DMS 273 (cell line): ENCODE measurements at regions not wholly inside any gene's neighbourhood (a gene's known extent, or its start where the extent isn't known, plus 50 kb on each side); places are given as distances from the start of the nearest gene placed in this dataset.

Experiments used
- DNase-seq: peaks from one replicate; lab custom pipeline; 2025; ENCODE audit not compliant: unreplicated experiment; lab: John Stamatoyannopoulos, UW

DNA sequence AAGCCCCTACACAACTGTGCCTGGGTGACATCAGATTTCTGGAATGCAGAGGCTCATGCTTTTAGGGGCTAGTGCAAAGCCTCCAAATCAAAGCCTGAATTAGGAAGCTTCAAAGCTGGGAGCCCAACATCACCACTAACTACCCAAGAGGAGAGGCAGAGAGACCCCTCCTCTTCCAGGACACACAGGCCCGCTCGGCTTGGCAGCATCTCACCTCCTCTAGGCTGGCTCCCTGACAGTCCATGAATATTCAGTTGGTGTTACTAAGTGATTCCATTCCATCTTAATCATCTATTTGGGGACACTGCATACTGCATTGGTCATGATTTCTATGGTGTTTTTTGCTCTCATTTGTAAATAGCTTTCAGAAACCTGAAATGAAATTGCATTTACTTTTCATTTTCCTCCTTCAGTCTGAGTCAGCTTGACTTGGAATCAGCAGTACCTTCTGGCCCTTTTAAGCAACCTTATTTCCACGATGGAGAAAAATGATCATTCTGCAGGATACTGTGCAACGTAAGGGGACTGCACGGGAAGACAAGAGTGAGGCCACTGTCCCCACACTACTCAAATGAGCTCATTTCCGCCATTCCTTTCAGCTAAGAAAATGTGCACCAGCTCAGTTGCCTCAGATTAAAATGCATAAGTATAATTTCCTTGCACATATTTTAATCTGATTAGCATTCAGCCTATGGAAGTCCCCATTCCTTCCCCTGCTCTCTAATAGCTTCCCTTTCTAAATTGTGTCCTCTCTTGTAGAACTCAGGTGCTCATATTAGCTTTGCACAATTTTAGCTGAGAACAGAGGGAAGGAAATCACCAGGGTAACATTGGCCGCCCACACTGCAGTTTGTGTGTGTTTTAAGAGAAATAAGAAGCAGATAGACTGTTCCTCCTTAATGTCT is 219.9 kb downstream of the RFC3 start:
- DNase-seq, result no peak

GRCh38 chr13:34038541-34039068 is 220.7 kb downstream of the RFC3 start:
- no peak for DNase-seq

DNA sequence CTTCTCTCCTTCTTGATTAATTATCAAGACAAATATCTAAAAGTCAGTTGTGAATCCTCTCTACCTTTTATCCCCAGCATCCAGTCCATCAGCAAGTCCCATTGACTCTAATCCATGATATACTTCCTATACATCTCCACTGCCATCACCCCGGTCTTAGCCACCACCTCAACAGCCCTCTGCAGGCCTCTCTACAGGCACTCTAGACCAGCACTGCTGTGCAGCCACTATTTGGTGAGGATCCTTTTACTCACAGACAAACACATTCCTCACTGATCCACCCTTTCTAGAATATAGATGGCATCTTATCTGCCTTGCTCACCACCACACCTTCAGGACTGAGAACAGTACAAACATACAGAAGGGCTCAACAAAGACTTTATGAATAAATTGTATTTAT is 221.7 kb downstream of the RFC3 start:
- no peak for DNase-seq

GRCh38 chr13:34040863-34041262 is 222.9 kb downstream of the RFC3 start:
- no peak for DNase-seq

DNA sequence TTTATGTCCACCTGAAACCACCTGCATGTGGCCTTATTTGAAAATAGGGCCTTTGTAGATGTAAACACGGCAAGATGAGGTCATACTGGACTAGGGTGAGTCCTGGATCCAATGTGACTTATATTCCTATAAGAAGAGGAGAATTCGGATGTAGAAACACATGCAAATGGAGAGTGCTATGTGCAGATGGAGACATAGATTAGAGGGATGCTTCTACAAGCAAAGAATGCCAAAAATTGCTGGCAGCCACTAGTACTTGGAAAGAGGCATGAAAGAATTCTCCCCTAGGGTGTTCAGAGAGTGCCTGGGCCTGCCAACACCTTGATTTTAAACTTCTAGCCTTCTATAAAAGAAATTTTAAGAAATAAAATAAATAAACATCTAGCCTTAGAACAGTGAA is 226.1 kb downstream of the RFC3 start:
- DNase-seq, result no peak

DNA sequence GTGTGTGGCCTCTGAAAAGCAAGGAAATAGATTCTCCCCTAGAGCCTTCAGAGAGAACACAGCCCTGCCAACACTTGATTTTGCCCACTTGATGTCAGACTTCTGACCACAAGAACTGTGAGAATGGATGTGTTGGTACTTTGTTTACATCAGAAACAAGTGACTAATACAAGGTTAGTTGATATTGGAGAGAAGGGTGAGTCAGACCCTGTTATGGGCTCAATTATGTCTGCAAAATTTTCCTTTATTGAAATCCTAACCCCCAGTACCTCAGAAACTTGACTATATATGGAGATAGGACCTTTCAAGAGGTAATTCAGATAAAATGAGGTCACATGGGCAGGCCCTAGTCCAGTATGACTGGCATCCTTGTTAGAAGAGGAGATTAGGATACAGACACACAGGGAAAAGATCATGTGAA is 226.7 kb downstream of the RFC3 start:
- no peak for DNase-seq

GRCh38 chr13:34046457-34046856 is 228.5 kb downstream of the RFC3 start:
- no peak for DNase-seq

- DNase-seq, result no peak
These were observed 230.7 kb downstream of the RFC3 start for GRCh38 chr13:34048652-34049051.

GRCh38 chr13:34056733-34057258 is 238.8 kb downstream of the RFC3 start:
- DNase-seq, result no peak

DNA sequence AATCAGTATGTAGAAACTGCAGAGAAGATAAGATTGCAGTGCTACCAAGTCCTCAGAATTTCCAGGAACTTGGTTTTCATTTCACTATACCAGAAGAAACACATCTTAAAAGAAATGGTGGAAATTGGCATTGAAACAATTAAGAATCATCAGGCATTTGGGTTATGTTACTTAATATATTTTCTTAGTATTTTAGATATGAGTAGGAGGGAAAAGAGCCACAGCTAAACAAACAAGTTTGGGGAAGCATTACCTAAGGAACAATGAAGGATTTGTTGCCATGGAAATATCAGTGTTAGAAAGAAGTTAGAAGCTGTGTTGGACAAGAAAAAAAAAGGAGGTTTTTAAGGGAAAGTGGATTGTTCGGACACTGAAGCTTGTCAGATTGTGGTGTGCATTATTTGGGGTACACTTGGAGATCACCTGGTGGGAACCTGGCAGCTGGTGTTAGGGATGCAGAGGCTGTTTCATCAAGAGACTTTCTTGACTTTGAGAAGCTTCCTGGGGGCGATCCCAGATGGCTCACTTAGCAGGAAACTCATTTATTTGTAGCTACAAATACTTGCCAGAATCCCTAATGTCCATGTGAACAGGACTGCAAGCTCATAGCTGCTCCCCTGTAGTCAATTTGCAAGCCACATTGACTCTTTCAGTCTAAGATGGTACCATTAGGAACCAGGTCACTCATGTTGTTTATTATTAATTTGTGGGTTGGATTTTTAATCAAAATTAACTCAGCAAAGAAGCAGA is 246.7 kb downstream of the RFC3 start:
- no peak for DNase-seq

DNA sequence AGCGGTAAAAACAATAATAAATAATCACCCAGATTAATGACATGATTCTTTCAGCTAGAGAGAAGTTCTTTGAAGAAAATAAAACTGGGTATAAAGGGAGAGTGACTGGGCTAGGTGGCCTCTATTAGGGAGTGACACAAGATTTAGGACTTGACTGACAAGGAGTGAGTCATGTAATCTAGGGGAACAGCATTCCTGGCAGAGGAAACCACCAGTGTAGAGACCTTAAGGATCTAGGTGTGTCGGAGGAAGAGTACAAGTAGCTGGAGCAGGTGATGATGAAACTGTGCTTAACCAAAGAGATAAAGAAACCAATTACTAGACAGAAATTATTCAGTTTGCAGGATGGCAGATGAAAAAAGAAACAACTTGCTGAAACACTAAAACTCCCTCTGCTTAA is 248.0 kb downstream of the RFC3 start:
- no peak for DNase-seq

GRCh38 chr13:34066344-34066743 is 248.4 kb downstream of the RFC3 start:
- no peak for DNase-seq

GRCh38 chr13:34070006-34070405 is 252.1 kb downstream of the RFC3 start:
- DNase-seq, result no peak

DNA sequence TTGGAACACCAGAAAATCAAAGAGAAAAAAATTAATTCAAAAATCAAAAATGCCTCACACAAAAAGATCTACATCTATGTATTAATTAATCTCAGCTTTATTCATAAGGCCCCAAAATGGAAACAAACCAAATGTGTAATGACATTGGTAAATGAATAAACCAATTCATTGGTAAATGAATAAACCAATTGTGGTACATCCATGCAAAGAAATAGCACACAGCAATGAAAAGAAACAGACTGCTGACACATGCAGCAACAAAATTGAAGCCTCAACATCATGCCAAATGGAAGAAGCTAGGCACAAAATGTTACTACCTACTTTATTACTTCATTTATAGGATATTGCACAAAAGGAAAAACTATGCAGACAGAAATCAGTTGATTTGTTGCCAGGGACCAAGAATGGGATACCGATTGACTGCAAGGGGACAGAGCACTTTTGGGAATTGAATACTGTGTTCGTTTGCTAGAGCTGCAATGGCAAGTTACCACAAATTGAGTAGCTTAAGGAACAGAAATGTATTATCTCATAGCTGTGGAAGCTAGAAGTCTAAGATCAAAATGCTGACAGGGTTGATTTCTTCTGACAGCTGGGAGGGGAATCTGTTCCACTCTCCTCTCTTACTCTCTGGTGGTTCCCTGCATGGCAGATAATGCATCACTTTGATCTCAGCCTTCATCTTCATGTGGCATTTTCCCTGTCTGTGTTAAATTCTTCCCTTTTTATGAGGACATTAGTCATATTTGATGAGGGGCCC is 252.8 kb downstream of the RFC3 start:
- no peak for DNase-seq

- DNase-seq, result no peak
These were observed 258.4 kb downstream of the RFC3 start for GRCh38 chr13:34076319-34076718.

- DNase-seq, result peak; percentile 30
These were observed 259.2 kb downstream of the RFC3 start for GRCh38 chr13:34076943-34077703.

DNA sequence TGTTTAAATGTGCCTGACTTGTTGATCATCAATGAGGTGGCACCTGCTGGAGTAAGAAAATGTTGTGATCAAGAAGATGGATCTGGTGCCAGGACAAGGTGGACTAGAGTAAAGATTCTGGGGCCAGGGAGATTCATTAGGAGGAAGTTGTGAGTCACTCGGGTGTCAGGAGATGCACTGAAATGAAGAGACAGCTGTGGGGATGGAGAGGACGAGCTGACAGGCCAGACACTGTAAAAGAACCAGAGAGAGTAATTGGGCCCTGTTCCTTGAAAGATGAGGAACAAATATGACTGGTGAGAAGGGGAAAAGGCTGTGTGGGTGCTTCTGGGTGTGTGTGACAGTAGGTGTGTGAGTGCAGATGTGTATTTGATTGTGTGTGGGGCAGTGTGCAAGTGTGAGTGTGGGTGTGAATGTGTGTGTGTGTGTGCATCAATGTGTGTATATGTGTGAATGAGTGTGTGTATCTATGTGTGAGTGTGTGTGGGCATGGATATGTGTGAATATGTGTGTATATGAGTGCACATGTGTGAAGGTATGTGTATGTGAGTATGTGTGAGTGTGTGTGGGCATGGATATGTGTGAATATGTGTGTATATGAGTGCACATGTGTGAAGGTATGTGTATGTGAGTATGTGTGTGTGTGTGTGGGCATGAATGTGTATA is 260.5 kb downstream of the RFC3 start:
- DNase-seq, result no peak

DNA sequence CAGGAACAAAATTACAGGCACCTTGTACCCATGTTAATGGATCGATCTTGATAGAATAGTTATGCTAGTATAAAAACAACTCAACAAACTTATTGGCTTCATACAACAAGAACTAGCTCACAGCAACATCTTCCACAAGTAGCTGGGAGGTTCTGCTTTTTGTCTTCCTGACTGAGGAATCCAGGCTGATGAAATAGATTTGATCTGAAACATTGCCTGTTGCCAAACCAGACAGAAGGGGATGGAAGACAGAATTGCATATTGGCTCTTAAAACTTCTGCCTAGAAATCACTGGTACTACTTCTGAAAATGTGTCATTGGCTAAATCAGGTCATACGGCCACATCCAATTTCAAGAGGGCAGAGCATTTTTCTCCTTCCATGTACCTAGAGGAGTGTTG is 267.3 kb downstream of the RFC3 start:
- DNase-seq, result no peak

GRCh38 chr13:34086281-34086680 is 268.3 kb downstream of the RFC3 start:
- no peak for DNase-seq

GRCh38 chr13:34087791-34088190 is 269.8 kb downstream of the RFC3 start:
- DNase-seq, result no peak
